Mesendoderm (in vitro differentiated cells): ENCODE measurements at regions not wholly inside any gene's neighbourhood (a gene's known extent, or its start where the extent isn't known, plus 50 kb on each side); places are given as distances from the start of the nearest gene placed in this dataset.

Experiments
- DNase-seq: peaks from one replicate; pipeline ENCODE4 v3.0.0; 2013
- H2AK5ac ChIP-seq: 2 replicates; pipeline ENCODE4 v1.6.1; 2013; ENCODE audit warnings: low read length, inconsistent platforms
- H2BK120ac ChIP-seq: 2 replicates; pipeline ENCODE4 v1.6.1; 2013; ENCODE audit warnings: low read depth, mild to moderate bottlenecking, low read length, moderate library complexity, mixed read lengths
- H2BK15ac ChIP-seq: replicated peaks from 2 replicates; pipeline ENCODE4 v1.6.1; 2013; ENCODE audit warnings: low read depth, mild to moderate bottlenecking, moderate library complexity
- H2BK5ac ChIP-seq: 2 replicates; pipeline ENCODE4 v1.6.1; 2013; ENCODE audit warnings: low read length, inconsistent platforms
- H3K18ac ChIP-seq: 2 replicates; pipeline ENCODE4 v1.6.1; 2013; ENCODE audit warnings: mild to moderate bottlenecking, low read length, mixed read lengths
- H3K23ac ChIP-seq: one replicate; pipeline ENCODE4 v1.6.1; 2013; ENCODE audit warnings: low read length
- H3K27ac ChIP-seq: 2 replicates; pipeline ENCODE4 v1.5.1; 2013; ENCODE audit warnings: low read depth, mild to moderate bottlenecking, inconsistent platforms, low read length, moderate library complexity
- H3K27me3 ChIP-seq: 2 replicates; pipeline ENCODE4 v1.6.1; 2013; ENCODE audit warnings: low read length, control low read depth, mild to moderate bottlenecking, inconsistent platforms; ENCODE audit not compliant: insufficient read depth, poor library complexity
- H3K36me3 ChIP-seq: 2 replicates; pipeline ENCODE4 v1.6.1; 2013; ENCODE audit warnings: low read length, inconsistent platforms; ENCODE audit not compliant: control insufficient read depth, insufficient read depth
- H3K4ac ChIP-seq: one replicate; pipeline ENCODE4 v1.6.1; 2013; ENCODE audit warnings: low read depth, mild to moderate bottlenecking, low read length, moderate library complexity
- H3K4me1 ChIP-seq: 2 replicates; pipeline ENCODE4 v1.6.1; 2013; ENCODE audit warnings: low read depth, low read length, inconsistent platforms; ENCODE audit not compliant: control insufficient read depth
- H3K4me2 ChIP-seq: 2 replicates; pipeline ENCODE4 v1.6.1; 2013; ENCODE audit warnings: low read length
- H3K4me3 ChIP-seq: 2 replicates; pipeline ENCODE4 v1.5.1; 2013; ENCODE audit warnings: mild to moderate bottlenecking, low read length
- H3K56ac ChIP-seq: one replicate; pipeline ENCODE4 v1.6.1; 2013; ENCODE audit warnings: low read length
- H3K79me1 ChIP-seq: 2 replicates; pipeline ENCODE4 v1.6.1; 2013; ENCODE audit warnings: low read length, inconsistent platforms
- H3K79me2 ChIP-seq: 2 replicates; pipeline ENCODE4 v1.6.1; 2013; ENCODE audit warnings: mild to moderate bottlenecking, low read length; ENCODE audit not compliant: control insufficient read depth, insufficient read depth
- H3K9ac ChIP-seq: 2 replicates; pipeline ENCODE4 v1.6.1; 2013; ENCODE audit warnings: low read length, inconsistent platforms
- H4K5ac ChIP-seq: one replicate; pipeline ENCODE4 v1.6.1; 2013; ENCODE audit warnings: low read length
- H4K8ac ChIP-seq: one replicate; pipeline ENCODE4 v1.6.1; 2013; ENCODE audit warnings: low read depth, mild to moderate bottlenecking, control low read depth, low read length, moderate library complexity
- WGBS: extraction: QIAGEN DNeasy Blood & Tissue Kit; methylation state at CpG from one replicate; pipeline ENCODE4 v1.1.7; 2013; ENCODE audit warnings: low lambda C conversion rate, missing lambda C conversion rate; ENCODE audit not compliant: insufficient coverage; ENCODE audit errors: extremely low coverage; 5-methylcytosine and 5-hydroxymethylcytosine counted together

DNA sequence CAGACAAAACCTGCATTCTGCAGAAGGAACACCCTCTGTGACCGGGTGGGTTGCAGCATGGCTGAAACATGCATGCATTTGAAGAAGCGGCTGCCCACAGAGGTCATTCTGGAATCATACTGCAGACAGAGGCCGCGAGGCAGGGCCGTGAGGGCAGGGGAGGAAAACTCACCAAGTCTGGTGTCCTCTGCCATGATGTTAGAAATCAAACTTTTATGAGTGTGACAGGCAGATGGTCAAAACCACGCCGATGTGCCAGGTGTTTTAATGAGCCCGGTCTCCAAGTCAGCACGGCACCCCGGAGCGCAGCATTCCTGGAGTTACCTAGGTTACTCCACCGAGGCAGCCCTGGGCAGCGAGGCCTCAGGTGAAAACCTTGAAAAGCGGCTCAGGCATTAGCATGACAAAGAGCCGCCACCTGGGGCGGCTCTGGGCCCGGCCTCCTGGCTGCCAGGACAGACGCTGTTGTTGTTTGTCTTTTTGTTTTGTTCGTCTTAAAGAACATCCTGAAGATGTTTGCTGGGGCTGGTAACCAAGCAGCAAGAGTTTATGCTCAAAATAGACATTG, 255.6 kb downstream of the ERMARD start:
- no peak overlapping the region for H2AK5ac ChIP-seq
- no peak overlapping the region for H4K8ac ChIP-seq
- no peak overlapping the region for H3K23ac ChIP-seq
- no peak overlapping the region for H3K27ac ChIP-seq
- no peak overlapping the region for H3K4ac ChIP-seq
- H2BK120ac ChIP-seq, result no peak overlapping the region
- peaks cover 11% of the 10 kb centered on the region for H3K4me1 ChIP-seq
- H3K79me1 ChIP-seq, result no peaks in the 10 kb centered on the region
- peak overlapping the region; percentile 8 for H3K4me2 ChIP-seq
- H3K27me3 ChIP-seq, result no peaks in the 10 kb centered on the region
- peak; percentile 95 for DNase-seq
- H3K9ac ChIP-seq, result no peak overlapping the region
- H3K4me3 ChIP-seq, result no peak overlapping the region
- no peak overlapping the region for H3K18ac ChIP-seq
- H2BK5ac ChIP-seq, result no peak overlapping the region
- no peak overlapping the region for H3K56ac ChIP-seq
- no peak overlapping the region for H2BK15ac ChIP-seq
- H3K79me2 ChIP-seq, result no peaks in the 10 kb centered on the region
- H4K5ac ChIP-seq, result no peak overlapping the region
- no peaks in the 10 kb centered on the region for H3K36me3 ChIP-seq
- no CpG with 5 or more reads among the region's 19 CpGs for WGBS

DNA sequence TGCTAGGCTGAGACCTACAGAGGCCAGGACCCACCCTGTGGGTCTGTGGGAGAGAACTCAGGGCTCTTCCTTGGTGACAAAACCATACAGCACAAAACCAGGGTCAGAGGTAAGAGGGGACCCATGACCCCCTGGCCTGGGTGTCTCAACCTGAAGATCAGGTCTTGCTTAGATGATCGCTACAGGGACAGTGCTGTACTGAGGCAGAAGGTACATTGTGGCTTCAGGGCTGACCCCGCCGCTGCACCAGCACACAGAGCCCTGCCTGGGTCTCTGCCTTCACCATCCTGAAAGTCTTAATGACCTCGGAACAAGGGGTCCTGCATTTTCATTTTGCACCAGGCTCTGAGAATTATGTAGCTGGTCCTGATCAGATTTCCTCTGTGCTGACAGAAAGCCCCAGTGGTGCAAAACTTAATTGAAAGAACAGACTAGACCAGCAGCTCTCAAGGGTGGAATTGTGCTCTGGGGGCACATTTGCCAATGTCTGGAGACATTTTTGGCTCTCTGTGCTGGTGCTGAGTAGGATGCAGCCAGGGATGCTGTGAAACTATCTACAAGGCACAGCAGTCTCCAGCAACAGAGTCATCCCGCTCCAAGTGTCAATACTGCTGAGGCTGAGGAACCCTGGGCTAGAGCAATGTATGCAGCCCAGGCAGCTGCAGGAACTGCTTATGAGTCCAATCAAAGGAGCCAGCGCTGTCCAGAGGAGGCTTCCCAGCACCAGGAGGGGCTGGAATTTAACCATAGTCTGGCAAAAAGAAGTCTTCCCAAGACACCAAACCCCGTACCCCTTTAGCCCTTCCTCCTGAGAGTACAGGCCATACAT, 254.9 kb downstream of the ERMARD start:
- Histone ChIP-seq H4K8ac (no peak overlapping the region), H3K27me3 (no peaks in the 10 kb centered on the region), H3K4me2 (no peak overlapping the region), H3K79me1 (no peaks in the 10 kb centered on the region), H3K27ac (no peak overlapping the region), H2AK5ac (no peak overlapping the region), H4K5ac (no peak overlapping the region), H3K4me3 (no peak overlapping the region), H2BK15ac (no peak overlapping the region), H3K9ac (no peak overlapping the region), H3K4me1 (peaks cover 11% of the 10 kb centered on the region), H3K36me3 (no peaks in the 10 kb centered on the region), H2BK120ac (no peak overlapping the region), H2BK5ac (no peak overlapping the region), H3K4ac (no peak overlapping the region), H3K23ac (no peak overlapping the region), H3K56ac (no peak overlapping the region), H3K79me2 (no peaks in the 10 kb centered on the region), H3K18ac (no peak overlapping the region)
- WGBS, result no CpG with 5 or more reads among the region's 7 CpGs
- DNase-seq, result no peak

DNA sequence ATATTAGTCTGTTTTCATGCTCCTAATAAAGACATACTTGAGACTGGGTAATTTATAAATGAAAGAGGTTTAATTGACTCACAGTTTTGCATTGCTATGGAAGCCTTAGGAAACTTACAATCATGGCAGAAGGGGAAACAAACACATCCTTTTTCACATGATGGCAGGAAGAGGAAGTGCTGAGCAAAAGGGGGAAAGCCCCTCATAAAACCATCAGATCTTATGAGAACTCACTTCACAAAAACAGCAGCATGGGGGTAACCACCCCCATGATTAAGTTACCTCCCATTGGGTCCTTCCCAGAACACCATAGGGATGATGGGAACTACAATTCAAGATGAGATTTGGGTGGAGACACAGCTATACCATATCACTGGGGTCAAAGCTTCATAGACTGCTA, 254.2 kb downstream of the ERMARD start:
- Histone ChIP-seq H3K4me1 (peaks cover 11% of the 10 kb centered on the region), H3K4ac (no peak overlapping the region), H2BK5ac (no peak overlapping the region), H3K4me3 (no peak overlapping the region), H4K5ac (no peak overlapping the region), H4K8ac (no peak overlapping the region), H3K79me2 (no peaks in the 10 kb centered on the region), H3K79me1 (no peaks in the 10 kb centered on the region), H2AK5ac (no peak overlapping the region), H2BK15ac (no peak overlapping the region), H3K27ac (no peak overlapping the region), H3K36me3 (no peaks in the 10 kb centered on the region), H3K18ac (no peak overlapping the region), H3K9ac (no peak overlapping the region), H3K23ac (no peak overlapping the region), H3K56ac (no peak overlapping the region), H2BK120ac (no peak overlapping the region), H3K27me3 (no peaks in the 10 kb centered on the region), H3K4me2 (no peak overlapping the region)
- no peak for DNase-seq

DNA sequence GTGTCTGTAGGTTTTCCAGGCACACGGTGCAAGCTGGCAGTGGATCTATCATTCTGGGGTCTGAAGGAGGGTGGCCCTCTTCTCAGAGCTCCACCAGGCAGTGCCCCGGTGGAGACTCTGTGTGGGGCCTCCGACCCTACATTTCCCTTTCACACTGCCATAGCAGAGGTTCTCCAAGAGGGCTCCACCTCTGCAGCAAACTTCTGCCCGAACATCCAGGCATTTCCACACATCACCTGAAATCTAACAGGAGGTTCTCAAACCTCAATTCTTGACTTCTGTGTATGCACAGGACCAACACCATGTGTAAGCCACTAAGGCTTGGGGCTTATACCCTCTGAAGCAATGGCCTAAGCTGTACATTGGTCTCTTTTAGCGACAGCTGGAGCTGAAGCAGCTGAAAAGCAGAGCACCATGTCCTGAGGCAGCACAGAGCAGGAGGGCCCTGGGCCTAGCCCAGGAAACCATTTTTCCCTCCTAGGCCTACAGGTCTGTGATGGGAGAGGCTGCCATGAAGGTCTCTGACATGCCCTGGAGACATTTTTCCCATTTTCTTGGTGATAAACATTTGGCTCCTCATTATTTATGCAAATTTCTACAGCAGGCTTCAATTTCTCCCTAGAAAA, 253.3 kb downstream of the ERMARD start:
- no CpG with 5 or more reads among the region's 5 CpGs for WGBS
- H3K79me2 ChIP-seq, result no peaks in the 10 kb centered on the region

DNA sequence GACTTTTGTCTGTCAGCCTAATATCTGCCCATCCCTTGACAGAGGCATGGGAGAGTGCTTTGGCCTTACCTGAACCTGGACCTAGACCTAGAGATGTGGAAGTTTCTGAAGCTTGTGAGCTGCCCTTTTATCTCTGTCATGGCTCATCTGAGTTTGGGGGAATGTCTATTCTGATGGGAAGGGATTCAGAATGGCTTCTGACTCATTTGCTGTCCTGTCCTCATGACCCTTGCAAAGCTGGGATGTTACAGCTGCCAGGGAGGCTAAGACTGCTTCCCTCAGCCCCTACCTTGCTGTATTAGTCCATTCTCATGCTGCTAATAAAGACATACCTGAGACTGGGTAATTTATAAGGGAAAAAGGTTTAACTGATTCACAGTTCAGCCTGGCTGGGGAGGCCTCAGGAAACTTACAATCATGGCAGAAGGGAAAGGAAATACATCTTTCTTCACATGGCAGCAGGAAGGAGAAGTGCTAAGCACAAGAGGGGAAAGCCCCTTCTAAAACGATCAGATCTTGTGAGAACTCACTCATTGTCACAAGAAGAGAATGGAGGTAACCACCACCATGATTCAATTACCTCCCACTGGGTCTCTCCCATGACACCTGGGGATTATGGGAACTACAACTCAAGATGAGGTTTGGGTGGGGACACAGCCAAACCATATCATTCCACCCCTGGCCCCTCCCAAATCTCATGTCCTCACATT, 252.2 kb downstream of the ERMARD start:
- Histone ChIP-seq H2AK5ac (no peak overlapping the region), H3K4me3 (no peak overlapping the region), H3K56ac (no peak overlapping the region), H3K4ac (no peak overlapping the region), H3K9ac (no peak overlapping the region), H3K4me2 (no peak overlapping the region), H2BK5ac (no peak overlapping the region), H3K27me3 (no peaks in the 10 kb centered on the region), H3K36me3 (no peaks in the 10 kb centered on the region), H2BK15ac (no peak overlapping the region), H3K27ac (no peak overlapping the region), H3K4me1 (peaks cover 11% of the 10 kb centered on the region), H3K18ac (no peak overlapping the region), H3K23ac (no peak overlapping the region), H3K79me2 (no peaks in the 10 kb centered on the region), H4K5ac (no peak overlapping the region), H4K8ac (no peak overlapping the region), H3K79me1 (no peaks in the 10 kb centered on the region), H2BK120ac (no peak overlapping the region)
- no peak for DNase-seq
- WGBS, result no CpG with 5 or more reads among the region's 1 CpG

More for the DNA sequence above, 253.3 kb downstream of the ERMARD start:
- Histone ChIP-seq H3K56ac (no peak overlapping the region), H3K36me3 (no peaks in the 10 kb centered on the region), H3K4me1 (peaks cover 11% of the 10 kb centered on the region), H4K5ac (no peak overlapping the region), H3K9ac (no peak overlapping the region), H3K23ac (no peak overlapping the region), H3K79me1 (no peaks in the 10 kb centered on the region), H3K4ac (no peak overlapping the region), H2AK5ac (no peak overlapping the region), H4K8ac (no peak overlapping the region), H3K27ac (no peak overlapping the region), H3K27me3 (no peaks in the 10 kb centered on the region), H3K4me2 (no peak overlapping the region), H2BK120ac (no peak overlapping the region), H2BK15ac (no peak overlapping the region), H2BK5ac (no peak overlapping the region), H3K4me3 (no peak overlapping the region), H3K18ac (no peak overlapping the region)
- peak; percentile 42 for DNase-seq
